ENCODE measurements at regions not wholly inside any gene's neighbourhood (a gene's known extent, or its start where the extent isn't known, plus 50 kb on each side); places are given as distances from the start of the nearest gene placed in this dataset.
"Not testable (repeated sequence)": the region's sequence is repeated elsewhere in the genome, so short reads cannot be mapped to it uniquely, and the experiment has no call there.

- not testable (repeated sequence) for TF ChIP-seq POLR2A (IDR thresholded peaks at IDR 0.05; ENCODE audit: low read length); GATA1 (IDR thresholded peaks at IDR 0.05; ENCODE audit: low read depth, low read length)
Observed at GRCh38 chr5:21483790-21484497, 1369.2 kb downstream of the CDH12 start.
